ENCODE measurements at regions not wholly inside any gene's neighbourhood (a gene's known extent, or its start where the extent isn't known, plus 50 kb on each side); places are given as distances from the start of the nearest gene placed in this dataset.
"Not testable (repeated sequence)": the region's sequence is repeated elsewhere in the genome, so short reads cannot be mapped to it uniquely, and the experiment has no call there.

GRCh38 chr13:42458193-42458592, 115.8 kb upstream of the TNFSF11 start:
- no peak for DNase-seq
- intact Hi-C loops (cut with DNase I): no loop called here

GRCh38 chr13:42466123-42466522, 107.8 kb upstream of the TNFSF11 start:
- intact Hi-C loops (cut with DNase I): no loop called here
- DNase-seq: no peak

DNA sequence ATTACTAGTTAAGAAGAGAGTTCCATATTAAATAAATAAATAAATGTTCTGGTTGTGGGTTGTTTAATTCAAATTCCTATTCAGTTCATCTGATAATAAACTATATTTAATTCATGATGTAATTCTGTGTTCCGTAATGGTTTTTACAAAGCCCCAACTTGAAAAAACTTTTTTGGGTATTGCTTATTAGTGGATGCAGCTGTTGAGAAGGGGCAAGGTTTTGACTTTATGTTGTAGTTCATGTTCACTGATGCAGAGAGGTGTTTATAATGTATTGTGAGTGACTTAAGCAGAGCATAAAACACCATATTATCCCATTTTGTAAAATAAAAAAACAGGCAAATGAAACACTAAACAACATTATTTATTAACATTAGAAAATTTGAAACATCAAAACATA, 107.3 kb upstream of the TNFSF11 start:
- no peak for DNase-seq
- intact Hi-C loops (cut with DNase I): no loop called here

GRCh38 chr13:42474954-42475353, 99.0 kb upstream of the TNFSF11 start:
- intact Hi-C loops (cut with DNase I): no loop called here
- no peak for DNase-seq

- intact Hi-C loops (cut with DNase I): no loop called here
- DNase-seq: peak in 18 of 42 donors; percentile 3 to 48 (median 14)
Measured at GRCh38 chr13:42477596-42478190, 96.3 kb upstream of the TNFSF11 start.

GRCh38 chr13:42478531-42479156, 95.3 kb upstream of the TNFSF11 start:
- intact Hi-C loops (cut with DNase I): no loop called here
- peak in 3 of 42 donors; percentile 4 to 16 (median 6) for DNase-seq

DNA sequence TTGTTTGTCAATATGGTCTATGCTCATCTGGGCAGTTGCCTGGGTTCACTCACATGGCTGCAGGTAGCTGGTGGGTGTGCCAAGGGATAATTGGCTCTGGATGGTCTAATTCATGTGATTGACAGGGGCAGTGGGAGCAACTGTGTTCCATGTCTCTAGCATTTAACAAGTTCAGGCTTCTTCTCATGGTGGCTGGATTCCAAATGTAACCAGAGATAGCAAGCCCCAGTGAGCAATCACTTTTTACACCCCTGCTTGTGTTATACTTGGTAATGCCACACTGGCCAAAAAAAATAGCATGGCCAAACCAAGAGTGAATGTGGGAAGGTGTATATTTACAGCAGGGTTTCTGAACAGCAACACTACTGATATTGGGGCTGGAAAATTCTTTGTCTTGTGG, 89.6 kb upstream of the TNFSF11 start:
- DNase-seq: no peak
- intact Hi-C loops (cut with DNase I): no loop called here

GRCh38 chr13:42485272-42485671, 88.7 kb upstream of the TNFSF11 start:
- intact Hi-C loops (cut with DNase I): no loop called here
- DNase-seq: no peak

DNA sequence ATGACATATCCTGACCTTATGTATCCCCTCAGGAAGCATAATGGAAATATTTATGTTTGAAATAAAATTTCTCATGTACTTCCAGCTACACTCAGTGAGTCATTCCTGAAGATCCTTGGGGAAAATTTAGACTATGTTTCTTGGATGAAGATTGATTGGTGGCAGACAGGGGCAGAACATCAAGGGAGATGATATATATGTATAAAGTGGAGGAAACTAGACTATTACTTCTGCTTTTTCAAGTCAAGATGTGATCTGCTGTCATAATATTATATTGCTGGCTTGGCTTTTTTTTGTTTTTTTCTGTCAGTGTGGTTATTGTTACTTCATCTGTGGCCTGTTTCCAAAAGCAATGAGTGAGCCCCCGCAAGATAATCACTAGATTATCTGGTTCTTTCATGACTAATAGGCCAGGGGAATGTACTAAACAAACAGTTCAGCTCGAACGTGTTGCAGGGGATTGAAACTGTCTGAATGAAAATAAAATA, 87.2 kb upstream of the TNFSF11 start:
- intact Hi-C loops (cut with DNase I): no loop called here
- no peak for DNase-seq

DNA sequence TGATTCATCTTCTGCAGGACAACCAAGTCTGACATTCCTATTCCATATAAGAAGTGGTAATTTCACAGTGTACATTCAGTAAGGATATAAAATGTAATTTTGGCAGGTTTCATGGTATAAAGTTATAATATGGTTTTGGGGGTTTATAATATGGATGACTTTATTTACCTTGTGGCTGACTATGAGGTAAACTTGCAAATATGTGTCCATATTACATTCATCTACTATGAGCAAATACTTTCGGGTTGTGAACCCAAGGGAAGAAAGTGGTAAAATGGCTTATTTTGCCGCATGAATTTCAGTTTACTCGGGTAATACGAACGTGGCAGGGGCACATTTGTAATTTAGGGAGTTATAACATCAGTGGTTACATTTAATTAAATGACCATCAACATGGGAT, 86.7 kb upstream of the TNFSF11 start:
- intact Hi-C loops (cut with DNase I): no loop called here
- no peak for DNase-seq

- intact Hi-C loops (cut with DNase I): no loop called here
- DNase-seq: no peak
Measured at GRCh38 chr13:42490676-42491075, 83.3 kb upstream of the TNFSF11 start.

DNA sequence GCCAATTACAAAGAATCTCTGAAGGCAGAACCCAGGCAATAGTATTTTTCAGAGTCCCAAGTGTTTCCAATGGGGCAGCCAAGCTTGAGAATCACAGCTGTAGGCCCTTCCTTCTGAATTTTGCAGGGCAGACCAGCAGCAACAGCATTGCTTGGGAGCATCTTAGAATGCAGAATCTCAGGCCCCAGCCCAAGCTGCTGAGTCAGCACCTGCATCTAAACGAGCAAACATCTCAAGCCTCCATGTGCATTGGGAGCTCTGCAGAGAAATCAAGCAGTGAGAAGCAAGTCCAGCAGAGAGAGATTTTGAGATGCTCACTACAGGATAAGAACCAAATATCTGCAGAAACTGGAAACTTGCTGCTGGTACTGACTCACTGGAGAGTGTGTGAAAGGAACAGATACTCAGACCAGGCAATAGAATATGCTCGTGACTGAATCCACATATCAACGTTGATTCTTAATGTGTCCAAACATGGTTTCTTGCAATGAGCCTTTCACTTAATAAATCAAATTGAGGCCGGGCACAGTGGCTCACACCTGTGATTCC, 81.5 kb upstream of the TNFSF11 start:
- DNase-seq: no peak
- intact Hi-C loops (cut with DNase I): no loop called here

DNA sequence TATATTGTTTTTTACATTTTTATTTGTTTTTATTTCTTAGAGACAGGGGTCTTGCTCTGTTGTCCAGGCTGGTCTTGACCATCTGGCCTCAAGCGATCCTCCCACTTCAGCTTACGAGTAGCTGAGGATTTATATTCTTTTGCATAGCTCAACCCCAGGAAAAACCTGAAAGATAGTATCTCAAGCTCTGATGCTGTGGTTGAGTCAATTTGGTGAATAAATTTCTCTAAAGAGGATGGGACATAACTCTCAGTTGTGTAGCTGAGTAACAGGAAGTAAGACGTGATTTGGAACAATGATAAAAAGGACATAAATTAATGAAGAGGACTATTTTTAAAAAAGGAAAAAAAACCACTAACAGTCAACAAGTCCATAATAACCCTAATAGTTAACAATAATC, 79.8 kb upstream of the TNFSF11 start:
- no peak for DNase-seq
- intact Hi-C loops (cut with DNase I): no loop called here

DNA sequence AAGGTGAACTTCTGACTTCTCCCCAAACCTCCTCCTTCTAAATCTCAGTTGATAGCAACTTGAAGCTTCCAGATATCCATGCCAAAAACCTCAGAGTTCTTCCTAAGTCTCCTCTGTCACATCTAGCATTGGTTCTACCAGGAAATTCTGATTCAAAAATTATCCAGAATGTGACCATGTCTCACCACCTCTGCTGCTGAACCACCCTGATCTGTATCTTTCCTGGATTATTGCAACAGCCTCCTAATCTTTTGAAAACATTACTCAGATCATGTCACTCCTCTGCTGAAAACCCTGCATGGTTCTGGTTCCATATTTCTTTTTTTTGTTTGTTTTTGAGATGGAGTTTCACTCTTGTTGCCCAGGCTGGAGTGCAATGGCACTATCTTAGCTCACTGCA, 78.7 kb upstream of the TNFSF11 start:
- DNase-seq: no peak
- intact Hi-C loops (cut with DNase I): no loop called here

GRCh38 chr13:42495751-42496150, 78.2 kb upstream of the TNFSF11 start:
- no peak for DNase-seq
- intact Hi-C loops (cut with DNase I): no loop called here

DNA sequence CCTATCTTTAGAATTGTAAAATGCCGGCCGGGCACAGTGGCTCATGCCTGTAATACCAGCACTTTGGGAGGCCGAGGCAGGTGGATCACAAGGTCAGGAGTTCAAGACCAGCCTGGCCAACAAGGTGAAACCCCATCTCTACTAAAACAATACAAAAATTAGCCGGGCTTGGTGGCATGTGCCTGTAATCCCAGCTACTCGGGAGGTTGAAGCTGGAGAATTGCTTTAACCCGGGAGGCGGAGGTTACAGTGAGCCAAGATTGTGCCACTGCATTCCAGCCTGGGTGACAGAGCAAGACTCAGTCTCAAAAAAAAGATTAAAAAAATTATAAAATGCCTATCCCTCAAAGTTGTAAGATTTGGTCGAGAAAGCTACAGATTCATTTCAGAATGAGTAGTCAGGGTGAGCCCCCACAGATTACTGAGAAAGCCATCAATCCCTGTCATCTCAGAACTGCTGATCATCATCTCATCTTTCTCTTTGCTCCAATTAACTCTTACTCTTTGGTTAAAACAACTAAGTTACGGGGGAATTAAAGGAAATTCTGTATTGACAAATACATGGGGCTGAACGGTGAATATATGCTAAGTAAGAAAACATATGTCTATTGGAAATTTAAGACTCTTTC, 76.9 kb upstream of the TNFSF11 start:
- intact Hi-C loops (cut with DNase I); DNase-seq: not testable (repeated sequence)

GRCh38 chr13:42497798-42498197, 76.2 kb upstream of the TNFSF11 start:
- intact Hi-C loops (cut with DNase I): no loop called here
- no peak for DNase-seq

DNA sequence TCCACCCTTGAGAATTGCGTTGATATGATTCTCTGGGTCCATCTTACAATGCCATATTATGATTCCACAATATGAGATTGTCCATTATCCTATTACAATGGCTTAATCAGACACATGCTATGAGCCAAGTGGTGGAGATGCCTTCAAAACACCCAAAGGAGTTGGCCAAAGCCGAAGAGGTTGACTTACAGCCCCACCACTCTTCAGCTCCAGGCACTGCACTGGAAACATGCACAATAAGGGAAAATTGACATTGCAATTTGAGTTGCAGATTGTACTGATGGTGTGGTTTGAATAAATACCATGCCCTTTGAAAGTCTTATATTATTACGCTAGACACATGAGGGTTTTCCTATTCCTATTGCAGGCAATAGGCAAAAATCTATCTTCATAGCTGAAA, 75.4 kb upstream of the TNFSF11 start:
- DNase-seq: no peak
- intact Hi-C loops (cut with DNase I): no loop called here

All from head of caudate nucleus (tissue), 42 donors.